ENCODE measurements at regions not wholly inside any gene's neighbourhood (a gene's known extent, or its start where the extent isn't known, plus 50 kb on each side); places are given as distances from the start of the nearest gene placed in this dataset.
"Not testable (repeated sequence)": the region's sequence is repeated elsewhere in the genome, so short reads cannot be mapped to it uniquely, and the experiment has no call there.

DNA sequence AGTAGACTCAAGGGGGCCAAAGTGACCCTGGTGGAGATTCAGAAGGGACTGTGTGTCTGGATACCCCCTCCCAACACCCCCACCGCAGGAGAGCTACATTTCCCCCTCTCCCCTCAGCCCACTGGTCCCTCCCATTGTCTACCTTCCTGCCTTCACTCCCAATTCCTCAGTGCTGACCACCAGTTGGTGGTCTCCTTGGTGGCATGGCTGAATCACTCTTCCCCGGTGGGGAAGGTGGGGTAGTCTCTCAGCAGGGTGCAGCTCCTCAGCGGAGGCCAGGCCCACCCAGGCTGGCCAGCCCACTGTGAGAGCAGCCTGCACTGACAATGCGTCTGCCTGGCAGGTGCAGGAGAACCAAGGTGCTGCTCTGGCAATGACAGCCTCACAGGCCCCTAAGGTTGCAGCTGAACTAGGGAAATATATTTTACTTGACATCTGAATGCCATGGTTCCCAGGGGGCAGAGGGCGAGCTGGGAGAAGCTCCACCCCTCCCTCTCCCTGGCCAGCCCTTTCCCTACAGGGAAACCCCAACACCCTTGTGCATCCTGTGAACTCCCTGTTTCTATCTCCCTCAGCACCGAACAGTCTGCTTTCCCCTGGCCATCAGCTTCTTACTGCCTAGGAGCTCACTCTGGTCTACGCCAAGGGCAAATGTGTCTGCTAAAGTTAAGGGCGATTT is 62.6 kb upstream of the PAX8 start:
- TF ChIP-seq, protein P1, sequence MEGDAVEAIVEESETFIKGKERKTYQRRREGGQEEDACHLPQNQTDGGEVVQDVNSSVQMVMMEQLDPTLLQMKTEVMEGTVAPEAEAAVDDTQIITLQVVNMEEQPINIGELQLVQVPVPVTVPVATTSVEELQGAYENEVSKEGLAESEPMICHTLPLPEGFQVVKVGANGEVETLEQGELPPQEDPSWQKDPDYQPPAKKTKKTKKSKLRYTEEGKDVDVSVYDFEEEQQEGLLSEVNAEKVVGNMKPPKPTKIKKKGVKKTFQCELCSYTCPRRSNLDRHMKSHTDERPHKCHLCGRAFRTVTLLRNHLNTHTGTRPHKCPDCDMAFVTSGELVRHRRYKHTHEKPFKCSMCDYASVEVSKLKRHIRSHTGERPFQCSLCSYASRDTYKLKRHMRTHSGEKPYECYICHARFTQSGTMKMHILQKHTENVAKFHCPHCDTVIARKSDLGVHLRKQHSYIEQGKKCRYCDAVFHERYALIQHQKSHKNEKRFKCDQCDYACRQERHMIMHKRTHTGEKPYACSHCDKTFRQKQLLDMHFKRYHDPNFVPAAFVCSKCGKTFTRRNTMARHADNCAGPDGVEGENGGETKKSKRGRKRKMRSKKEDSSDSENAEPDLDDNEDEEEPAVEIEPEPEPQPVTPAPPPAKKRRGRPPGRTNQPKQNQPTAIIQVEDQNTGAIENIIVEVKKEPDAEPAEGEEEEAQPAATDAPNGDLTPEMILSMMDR (IDR thresholded peaks at IDR 0.05; ENCODE audit: low read depth, low read length) = no peak

GRCh38 chr2:113337809-113338208 is 59.1 kb upstream of the PAX8 start:
- TF ChIP-seq, protein P1 (IDR thresholded peaks at IDR 0.05; ENCODE audit: low read depth, low read length) = no peak
- H3K4me3 ChIP-seq (replicated peaks in 1 of 2; ENCODE audit: low read depth in 2 of 2, low read length in 2 of 2) = no peak overlapping the region
- DNase-seq (ENCODE audit: low read depth in 2 of 2) = peak in 1 of 2 donors; percentile 6

More for the DNA sequence above, 62.6 kb upstream of the PAX8 start:
- DNase-seq (ENCODE audit: low read depth in 2 of 2) = no peak
- no peak overlapping the region for H3K4me3 ChIP-seq (replicated peaks in 1 of 2; ENCODE audit: low read depth in 2 of 2, low read length in 2 of 2)

DNA sequence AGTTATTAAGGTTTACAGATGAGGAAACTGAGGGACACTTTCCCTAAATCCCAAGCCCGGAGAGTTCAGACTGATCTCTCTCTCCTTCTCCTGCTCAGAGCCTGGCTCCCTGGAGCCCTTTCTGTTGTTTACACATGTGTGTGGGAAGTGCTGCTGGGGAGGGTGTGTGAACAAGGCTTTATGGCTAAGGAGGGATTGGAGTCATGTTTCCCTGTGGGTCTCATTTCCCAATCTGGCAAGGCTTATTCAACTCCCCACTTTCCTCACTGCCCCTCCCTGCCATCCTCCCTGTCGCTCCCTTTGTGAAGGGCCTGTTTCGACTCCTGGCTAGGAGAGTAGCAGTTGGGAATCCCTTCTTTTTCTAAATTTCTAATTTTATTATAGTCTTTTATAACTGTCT is 57.3 kb upstream of the PAX8 start:
- peak; percentile 25 to 37 for DNase-seq (ENCODE audit: low read depth in 2 of 2)
- not testable (repeated sequence) for H3K4me3 ChIP-seq (replicated peaks in 1 of 2; ENCODE audit: low read depth in 2 of 2, low read length in 2 of 2)

DNA sequence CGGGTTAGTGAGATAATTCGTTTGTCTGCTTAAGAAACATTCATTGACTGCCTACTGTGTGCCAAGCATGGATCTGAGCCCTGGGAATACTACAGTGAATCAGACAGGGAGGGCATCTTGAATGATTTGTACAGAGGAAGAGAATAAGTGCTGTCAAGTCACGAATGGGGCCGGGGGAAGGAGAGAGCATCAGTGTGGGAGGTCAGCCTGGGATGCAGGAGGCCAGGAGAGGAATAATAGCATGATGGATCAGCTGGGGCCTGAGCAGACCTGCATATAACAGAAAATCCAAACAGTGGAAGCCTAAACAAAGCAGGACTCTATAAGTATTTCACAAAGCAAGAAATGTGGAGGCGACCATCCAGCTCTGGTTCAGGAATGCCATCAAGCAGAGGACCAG is 55.4 kb upstream of the PAX8 start:
- no peak overlapping the region for H3K4me3 ChIP-seq (replicated peaks in 1 of 2; ENCODE audit: low read depth in 2 of 2, low read length in 2 of 2)
- TF ChIP-seq, protein P1 (IDR thresholded peaks at IDR 0.05; ENCODE audit: low read depth, low read length) = no peak
- no peak for DNase-seq (ENCODE audit: low read depth in 2 of 2)

- H3K4me3 ChIP-seq (replicated peaks in 1 of 2; ENCODE audit: low read depth in 2 of 2, low read length in 2 of 2); DNase-seq (ENCODE audit: low read depth in 2 of 2): not testable (repeated sequence)
These were observed 55.0 kb upstream of the PAX8 start for GRCh38 chr2:113333735-113334134.

DNA sequence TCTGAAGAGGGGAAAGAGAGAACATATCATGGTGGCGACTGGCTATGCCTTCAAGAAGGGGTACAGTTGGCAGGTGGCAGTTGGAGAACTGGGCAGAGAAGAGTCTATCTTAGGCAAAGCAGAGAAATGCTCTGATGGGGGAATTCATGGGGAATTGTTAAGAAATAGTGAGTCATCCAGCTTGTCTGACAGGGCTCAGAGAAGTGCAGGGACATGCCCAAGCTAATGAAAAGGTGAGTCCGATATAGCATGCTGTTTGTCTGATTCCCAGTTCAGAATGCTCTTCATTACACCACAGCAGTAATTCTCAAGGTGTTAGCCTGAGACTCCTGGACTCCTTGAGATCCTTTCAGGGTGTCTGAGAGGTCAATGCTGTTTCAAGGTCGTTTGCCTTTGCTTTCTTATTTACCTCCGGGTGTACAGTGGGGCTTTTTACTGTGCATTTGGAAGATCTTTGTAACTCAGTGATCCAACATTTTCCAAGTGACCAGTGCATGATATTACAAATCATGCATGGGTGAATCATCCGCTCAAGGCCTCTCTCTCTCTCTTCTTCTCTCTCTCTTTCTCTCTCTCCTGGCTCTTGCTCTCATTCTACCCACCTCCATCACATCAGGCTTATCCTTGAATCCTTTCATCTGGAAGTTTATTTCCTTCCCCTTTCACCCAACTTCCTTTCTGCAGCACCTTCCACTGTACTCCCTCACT is 51.5 kb upstream of the PAX8 start:
- peak in 1 of 2 donors; percentile 45 for DNase-seq (ENCODE audit: low read depth in 2 of 2)
- not testable (repeated sequence) for H3K4me3 ChIP-seq (replicated peaks in 1 of 2; ENCODE audit: low read depth in 2 of 2, low read length in 2 of 2)

- peak; percentile 41 to 52 for DNase-seq (ENCODE audit: low read depth in 2 of 2)
These were observed 50.3 kb upstream of the PAX8 start for GRCh38 chr2:113328973-113329372.

GRCh38 chr2:113328572-113328971 is 49.9 kb upstream of the PAX8 start:
- not testable (repeated sequence) for H3K4me3 ChIP-seq (replicated peaks in 1 of 2; ENCODE audit: low read depth in 2 of 2, low read length in 2 of 2)
- DNase-seq (ENCODE audit: low read depth in 2 of 2) = peak in 1 of 2 donors; percentile 43

More at GRCh38 chr2:113328973-113329372, 50.3 kb upstream of the PAX8 start:
- H3K4me3 ChIP-seq (replicated peaks in 1 of 2; ENCODE audit: low read depth in 2 of 2, low read length in 2 of 2) = not testable (repeated sequence)

All from cardiac fibroblast (primary cell).